Stimulated activated CD4-positive, alpha-beta T cell treated with anti-CD3 and anti-CD28 coated beads, TNF-alpha, amount 100 ng/mL, for 48 hours (primary cell): ENCODE measurements at regions not wholly inside any gene's neighbourhood (a gene's known extent, or its start where the extent isn't known, plus 50 kb on each side); places are given as distances from the start of the nearest gene placed in this dataset.
"Not testable (repeated sequence)": the region's sequence is repeated elsewhere in the genome, so short reads cannot be mapped to it uniquely, and the experiment has no call there.

ENCODE experiments used
- DNase-seq, 3 donors: peaks; one replicate each; pipeline ENCODE4 v3.0.0-alpha.2; 2020; ENCODE audit warnings: low read depth in 3 of 3

GRCh38 chr10:63077800-63078199 lies 55.3 kb upstream of the NRBF2 start:
- no peak for DNase-seq

- DNase-seq = no peak
Measured at GRCh38 chr10:63072951-63073350, 60.2 kb upstream of the NRBF2 start.

GRCh38 chr10:63071145-63071544 lies 62.0 kb upstream of the NRBF2 start:
- no peak for DNase-seq

GRCh38 chr10:63069318-63069717 lies 63.8 kb upstream of the NRBF2 start:
- DNase-seq = no peak

GRCh38 chr10:63068246-63068645 lies 64.9 kb upstream of the NRBF2 start:
- DNase-seq = no peak

GRCh38 chr10:63066606-63067005 lies 66.5 kb upstream of the NRBF2 start:
- no peak for DNase-seq

- no peak for DNase-seq
Measured at GRCh38 chr10:63064706-63065105, 68.4 kb upstream of the NRBF2 start.

- no peak for DNase-seq
Measured at GRCh38 chr10:63058236-63058635, 74.9 kb upstream of the NRBF2 start.

- DNase-seq = no peak
Measured at GRCh38 chr10:63057509-63057908, 75.6 kb upstream of the NRBF2 start.

- DNase-seq = no peak
Measured at GRCh38 chr10:63055705-63056104, 77.4 kb upstream of the NRBF2 start.

GRCh38 chr10:63054889-63055611 lies 78.1 kb upstream of the NRBF2 start:
- DNase-seq = no peak

- DNase-seq = no peak
Measured at GRCh38 chr10:63052083-63052482, 81.0 kb upstream of the NRBF2 start.

GRCh38 chr10:63042256-63042655 lies 90.9 kb upstream of the NRBF2 start:
- no peak for DNase-seq

GRCh38 chr10:63033616-63034185 lies 99.4 kb upstream of the NRBF2 start:
- DNase-seq = not testable (repeated sequence)

GRCh38 chr10:63030536-63030935 lies 102.6 kb upstream of the NRBF2 start:
- DNase-seq = no peak

GRCh38 chr10:63027531-63027930 lies 105.6 kb upstream of the NRBF2 start:
- no peak for DNase-seq

- no peak for DNase-seq
Measured at GRCh38 chr10:63021225-63021624, 111.9 kb upstream of the NRBF2 start.

GRCh38 chr10:63013755-63014154 lies 119.4 kb upstream of the NRBF2 start:
- DNase-seq = no peak

- DNase-seq = no peak
Measured at GRCh38 chr10:63012623-63013022, 120.5 kb upstream of the NRBF2 start.

GRCh38 chr10:63010203-63010602 lies 122.9 kb upstream of the NRBF2 start:
- DNase-seq = no peak

GRCh38 chr10:63008491-63008890 lies 124.6 kb upstream of the NRBF2 start:
- DNase-seq = no peak

GRCh38 chr10:63007112-63007511 lies 126.0 kb upstream of the NRBF2 start:
- no peak for DNase-seq

- no peak for DNase-seq
Measured at GRCh38 chr10:63005246-63005645, 127.9 kb upstream of the NRBF2 start.
